ENCODE measurements at regions not wholly inside any gene's neighbourhood (a gene's known extent, or its start where the extent isn't known, plus 50 kb on each side); places are given as distances from the start of the nearest gene placed in this dataset.

DNA sequence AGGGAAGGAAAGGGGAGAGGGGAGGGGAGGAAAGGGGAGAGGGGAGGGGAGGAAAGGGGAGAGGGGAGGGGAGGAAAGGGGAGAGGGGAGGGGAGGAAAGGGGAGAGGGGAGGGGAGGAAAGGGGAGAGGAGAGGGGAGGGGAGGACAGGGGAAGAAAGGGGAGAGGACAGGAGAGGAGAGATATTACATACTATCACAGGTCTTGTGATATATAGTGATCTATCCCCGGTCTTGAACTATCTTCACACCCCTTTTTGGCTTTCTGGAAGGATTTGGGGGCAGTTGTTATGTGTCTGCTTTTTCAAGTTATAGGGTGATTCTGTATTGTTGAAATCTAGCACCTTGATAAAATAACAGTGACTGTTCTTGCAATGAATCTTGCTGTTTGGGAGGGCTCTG, 92.1 kb upstream of the ID2 start:
- H3K27me3 ChIP-seq (ENCODE audit: control insufficient read depth, low read length), result peaks cover 9% of the 10 kb centered on the region
- H3K36me3 ChIP-seq (ENCODE audit: control insufficient read depth, low read length), result no peaks in the 10 kb centered on the region
- H3K9me2 ChIP-seq (replicated peaks; ENCODE audit: control insufficient read depth, low read length), result no peaks in the 10 kb centered on the region
- no peaks in the 10 kb centered on the region for H4K20me1 ChIP-seq (ENCODE audit: control insufficient read depth, insufficient read depth, low read depth, low read length)
- no peaks in the 10 kb centered on the region for H3K9me3 ChIP-seq (ENCODE audit: control insufficient read depth, insufficient read depth, low read length)
- H3K79me2 ChIP-seq (ENCODE audit: control insufficient read depth, low read length), result no peaks in the 10 kb centered on the region
- no peak overlapping the region for H3K27ac ChIP-seq (ENCODE audit: low read depth, low read length)
- H3K4me1 ChIP-seq (ENCODE audit: control insufficient read depth, low read length), result peaks cover 31% of the 10 kb centered on the region
- TF ChIP-seq, protein P1, sequence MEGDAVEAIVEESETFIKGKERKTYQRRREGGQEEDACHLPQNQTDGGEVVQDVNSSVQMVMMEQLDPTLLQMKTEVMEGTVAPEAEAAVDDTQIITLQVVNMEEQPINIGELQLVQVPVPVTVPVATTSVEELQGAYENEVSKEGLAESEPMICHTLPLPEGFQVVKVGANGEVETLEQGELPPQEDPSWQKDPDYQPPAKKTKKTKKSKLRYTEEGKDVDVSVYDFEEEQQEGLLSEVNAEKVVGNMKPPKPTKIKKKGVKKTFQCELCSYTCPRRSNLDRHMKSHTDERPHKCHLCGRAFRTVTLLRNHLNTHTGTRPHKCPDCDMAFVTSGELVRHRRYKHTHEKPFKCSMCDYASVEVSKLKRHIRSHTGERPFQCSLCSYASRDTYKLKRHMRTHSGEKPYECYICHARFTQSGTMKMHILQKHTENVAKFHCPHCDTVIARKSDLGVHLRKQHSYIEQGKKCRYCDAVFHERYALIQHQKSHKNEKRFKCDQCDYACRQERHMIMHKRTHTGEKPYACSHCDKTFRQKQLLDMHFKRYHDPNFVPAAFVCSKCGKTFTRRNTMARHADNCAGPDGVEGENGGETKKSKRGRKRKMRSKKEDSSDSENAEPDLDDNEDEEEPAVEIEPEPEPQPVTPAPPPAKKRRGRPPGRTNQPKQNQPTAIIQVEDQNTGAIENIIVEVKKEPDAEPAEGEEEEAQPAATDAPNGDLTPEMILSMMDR (IDR thresholded peaks at IDR 0.05; ENCODE audit: low read depth, low read length, poor library complexity, severe bottlenecking), result no peak
- TF ChIP-seq EZH2phosphoT487 (IDR thresholded peaks at IDR 0.05; ENCODE audit: borderline replicate concordance, low read length), result no peak
- H3F3A ChIP-seq (ENCODE audit: control insufficient read depth, insufficient read depth), result no peaks in the 10 kb centered on the region
- no peak overlapping the region for H3K4me3 ChIP-seq (ENCODE audit: low read length)
- H3K4me2 ChIP-seq (ENCODE audit: low read length), result no peak overlapping the region

DNA sequence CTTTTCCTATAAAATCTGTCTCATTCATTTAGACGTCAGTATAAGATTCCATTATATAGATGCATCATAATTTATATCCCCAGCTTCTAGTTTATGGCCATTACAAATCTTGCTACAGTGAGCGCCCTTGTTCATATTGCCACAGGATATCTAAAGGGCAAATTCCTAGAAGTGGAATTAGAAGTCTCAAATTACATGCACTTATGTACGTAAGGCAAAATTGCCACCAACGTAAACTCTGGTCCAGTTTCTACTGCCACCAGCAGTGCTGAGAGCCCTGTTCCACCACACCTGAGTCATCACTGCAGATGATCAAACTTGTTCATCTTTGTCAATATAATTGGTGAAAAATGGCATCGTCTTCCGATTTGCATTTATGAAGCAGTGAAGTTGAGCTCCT, 90.9 kb upstream of the ID2 start:
- Histone ChIP-seq H3F3A (ENCODE audit: control insufficient read depth, insufficient read depth) (no peaks in the 10 kb centered on the region), H4K20me1 (ENCODE audit: control insufficient read depth, insufficient read depth, low read depth, low read length) (no peaks in the 10 kb centered on the region), H3K79me2 (ENCODE audit: control insufficient read depth, low read length) (no peaks in the 10 kb centered on the region), H3K27ac (ENCODE audit: low read depth, low read length) (no peak overlapping the region), H3K9me2 (replicated peaks; ENCODE audit: control insufficient read depth, low read length) (no peaks in the 10 kb centered on the region), H3K4me1 (ENCODE audit: control insufficient read depth, low read length) (peaks cover 20% of the 10 kb centered on the region), H3K9me3 (ENCODE audit: control insufficient read depth, insufficient read depth, low read length) (no peaks in the 10 kb centered on the region), H3K27me3 (ENCODE audit: control insufficient read depth, low read length) (peaks cover 9% of the 10 kb centered on the region), H3K4me3 (ENCODE audit: low read length) (no peak overlapping the region), H3K4me2 (ENCODE audit: low read length) (no peak overlapping the region), H3K36me3 (ENCODE audit: control insufficient read depth, low read length) (no peaks in the 10 kb centered on the region)
- no peak for TF ChIP-seq EZH2phosphoT487 (IDR thresholded peaks at IDR 0.05; ENCODE audit: borderline replicate concordance, low read length)
- TF ChIP-seq, protein P1 (IDR thresholded peaks at IDR 0.05; ENCODE audit: low read depth, low read length, poor library complexity, severe bottlenecking), result no peak

DNA sequence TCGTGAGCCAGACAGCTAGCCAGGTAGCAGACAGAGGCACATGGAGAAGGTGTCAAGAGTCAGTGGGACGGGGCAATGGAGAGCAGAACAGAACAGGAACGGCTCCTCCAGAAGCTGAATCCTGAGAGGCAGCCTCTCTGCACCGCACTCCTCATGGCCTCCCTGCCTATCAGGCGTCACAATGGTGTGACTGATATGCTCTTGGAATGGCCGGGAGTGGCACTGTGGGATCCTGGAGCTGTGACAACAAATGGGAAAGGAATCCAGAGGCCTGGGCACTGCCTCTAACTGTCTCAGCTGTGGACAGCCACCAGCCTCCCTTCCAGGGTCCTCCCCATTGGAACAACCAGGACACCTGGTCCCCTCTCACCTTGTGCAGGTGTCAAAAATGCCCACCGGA, 89.1 kb upstream of the ID2 start:
- H3K9me3 ChIP-seq (ENCODE audit: control insufficient read depth, insufficient read depth, low read length), result no peaks in the 10 kb centered on the region
- peaks cover 9% of the 10 kb centered on the region for H3K27me3 ChIP-seq (ENCODE audit: control insufficient read depth, low read length)
- H3K4me1 ChIP-seq (ENCODE audit: control insufficient read depth, low read length), result peaks cover 12% of the 10 kb centered on the region
- H3K36me3 ChIP-seq (ENCODE audit: control insufficient read depth, low read length), result no peaks in the 10 kb centered on the region
- no peaks in the 10 kb centered on the region for H4K20me1 ChIP-seq (ENCODE audit: control insufficient read depth, insufficient read depth, low read depth, low read length)
- H3K9me2 ChIP-seq (replicated peaks; ENCODE audit: control insufficient read depth, low read length), result no peaks in the 10 kb centered on the region
- H3K27ac ChIP-seq (ENCODE audit: low read depth, low read length), result no peak overlapping the region
- TF ChIP-seq, protein P1 (IDR thresholded peaks at IDR 0.05; ENCODE audit: low read depth, low read length, poor library complexity, severe bottlenecking), result no peak
- TF ChIP-seq EZH2phosphoT487 (IDR thresholded peaks at IDR 0.05; ENCODE audit: borderline replicate concordance, low read length), result no peak
- no peak overlapping the region for H3K4me3 ChIP-seq (ENCODE audit: low read length)
- H3K79me2 ChIP-seq (ENCODE audit: control insufficient read depth, low read length), result no peaks in the 10 kb centered on the region
- H3F3A ChIP-seq (ENCODE audit: control insufficient read depth, insufficient read depth), result no peaks in the 10 kb centered on the region
- H3K4me2 ChIP-seq (ENCODE audit: low read length), result no peak overlapping the region

DNA sequence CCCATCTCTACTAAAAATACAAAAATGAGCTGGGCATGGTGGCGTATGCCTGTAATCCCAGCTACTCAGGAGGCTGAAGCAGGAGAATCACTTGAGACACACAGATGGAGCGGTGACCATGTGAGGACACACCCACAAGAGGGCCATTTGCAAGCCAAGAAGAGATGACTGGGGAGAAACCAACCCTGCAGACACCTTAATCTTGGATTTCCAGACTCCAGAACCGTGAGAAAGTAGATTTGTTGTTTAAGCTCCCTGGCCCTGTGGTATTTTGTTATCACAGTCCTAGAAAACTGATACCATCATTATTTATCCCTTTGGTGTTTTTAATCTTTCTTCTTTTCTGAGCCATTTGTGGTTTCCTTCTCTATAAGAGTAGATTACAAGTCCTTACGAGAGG, 88.6 kb upstream of the ID2 start:
- Histone ChIP-seq H3K79me2 (ENCODE audit: control insufficient read depth, low read length) (no peaks in the 10 kb centered on the region), H3K4me3 (ENCODE audit: low read length) (no peak overlapping the region), H3K36me3 (ENCODE audit: control insufficient read depth, low read length) (no peaks in the 10 kb centered on the region), H3K9me2 (replicated peaks; ENCODE audit: control insufficient read depth, low read length) (no peaks in the 10 kb centered on the region), H3K4me1 (ENCODE audit: control insufficient read depth, low read length) (peaks cover 12% of the 10 kb centered on the region), H4K20me1 (ENCODE audit: control insufficient read depth, insufficient read depth, low read depth, low read length) (no peaks in the 10 kb centered on the region), H3K27ac (ENCODE audit: low read depth, low read length) (no peak overlapping the region), H3F3A (ENCODE audit: control insufficient read depth, insufficient read depth) (no peaks in the 10 kb centered on the region), H3K4me2 (ENCODE audit: low read length) (no peak overlapping the region), H3K27me3 (ENCODE audit: control insufficient read depth, low read length) (peaks cover 9% of the 10 kb centered on the region), H3K9me3 (ENCODE audit: control insufficient read depth, insufficient read depth, low read length) (no peaks in the 10 kb centered on the region)
- TF ChIP-seq EZH2phosphoT487 (IDR thresholded peaks at IDR 0.05; ENCODE audit: borderline replicate concordance, low read length), result no peak
- TF ChIP-seq, protein P1 (IDR thresholded peaks at IDR 0.05; ENCODE audit: low read depth, low read length, poor library complexity, severe bottlenecking), result no peak

Data from DOHH2 (cell line).